H9 (cell line): ENCODE measurements at regions not wholly inside any gene's neighbourhood (a gene's known extent, or its start where the extent isn't known, plus 50 kb on each side); places are given as distances from the start of the nearest gene placed in this dataset.

ENCODE experiments used
- DNase-seq: peaks from one replicate; pipeline ENCODE4 v3.0.0-alpha.2; 2017
- H2AFZ ChIP-seq: one replicate; pipeline ENCODE4 v1.6.1; 2013; ENCODE audit warnings: mild to moderate bottlenecking, low read length, control low read depth, moderate library complexity
- H2AK5ac ChIP-seq: 2 replicates; pipeline ENCODE4 v1.6.1; 2013; ENCODE audit warnings: low read length, control low read depth, mixed read lengths; ENCODE audit not compliant: insufficient read length
- H2BK120ac ChIP-seq: one replicate; pipeline ENCODE4 v1.6.1; 2013; ENCODE audit warnings: low read depth, mild to moderate bottlenecking, low read length, control low read depth, inconsistent platforms; ENCODE audit not compliant: poor library complexity, severe bottlenecking
- H2BK12ac ChIP-seq: 2 replicates; pipeline ENCODE4 v1.6.1; 2013; ENCODE audit warnings: low read length, control low read depth, mixed read lengths, low read depth; ENCODE audit not compliant: insufficient read length
- H2BK15ac ChIP-seq: 2 replicates; pipeline ENCODE4 v1.6.1; 2013; ENCODE audit warnings: low read depth, low read length, control low read depth
- H2BK20ac ChIP-seq: one replicate; pipeline ENCODE4 v1.6.1; 2013; ENCODE audit warnings: low read depth, mild to moderate bottlenecking, low read length, control low read depth, inconsistent platforms; ENCODE audit not compliant: poor library complexity, severe bottlenecking
- H2BK5ac ChIP-seq: 2 replicates; pipeline ENCODE4 v1.6.1; 2013; ENCODE audit warnings: low read length, control low read depth, mixed read lengths; ENCODE audit not compliant: insufficient read length
- H3K14ac ChIP-seq: 2 replicates; pipeline ENCODE4 v1.6.1; 2013; ENCODE audit warnings: low read length, control low read depth; ENCODE audit not compliant: insufficient read depth
- H3K18ac ChIP-seq: 2 replicates; pipeline ENCODE4 v1.6.1; 2013; ENCODE audit warnings: low read depth, mild to moderate bottlenecking, mixed read lengths, low read length, control low read depth; ENCODE audit not compliant: insufficient read length
- H3K23ac ChIP-seq: 2 replicates; pipeline ENCODE4 v1.6.1; 2013; ENCODE audit warnings: low read length, control low read depth, mixed read lengths, low read depth; ENCODE audit not compliant: insufficient read length
- H3K23me2 ChIP-seq: 2 replicates; pipeline ENCODE4 v1.6.1; 2013; ENCODE audit warnings: low read depth, mild to moderate bottlenecking, mixed read lengths, low read length, control low read depth; ENCODE audit not compliant: insufficient read length, poor library complexity, severe bottlenecking
- H3K27ac ChIP-seq: 2 replicates; pipeline ENCODE4 v1.5.1; 2013; ENCODE audit warnings: low read length, control low read depth, mixed read lengths, low read depth; ENCODE audit not compliant: insufficient read length
- H3K27me3 ChIP-seq: 2 replicates; pipeline ENCODE4 v1.6.1; 2013; ENCODE audit warnings: low read length, control low read depth, inconsistent platforms; ENCODE audit not compliant: insufficient read depth
- H3K4ac ChIP-seq: 2 replicates; pipeline ENCODE4 v1.6.1; 2013; ENCODE audit warnings: low read depth, mild to moderate bottlenecking, control low read depth, inconsistent platforms, low read length, moderate library complexity
- H3K4me1 ChIP-seq: 2 replicates; pipeline ENCODE4 v1.6.1; 2013; ENCODE audit warnings: low read length, control low read depth, inconsistent platforms; ENCODE audit not compliant: insufficient read depth
- H3K4me2 ChIP-seq: 2 replicates; pipeline ENCODE4 v1.6.1; 2013; ENCODE audit warnings: low read length, control low read depth, mixed read lengths; ENCODE audit not compliant: insufficient read length, insufficient read depth
- H3K56ac ChIP-seq: 2 replicates; pipeline ENCODE4 v1.6.1; 2013; ENCODE audit warnings: low read depth, mild to moderate bottlenecking, mixed read lengths, low read length, control low read depth; ENCODE audit not compliant: insufficient read length
- H3K79me1 ChIP-seq: 2 replicates; pipeline ENCODE4 v1.6.1; 2013; ENCODE audit warnings: low read depth, mild to moderate bottlenecking, moderate library complexity, low read length, control low read depth, inconsistent platforms; ENCODE audit not compliant: insufficient read depth, poor library complexity, severe bottlenecking
- H3K79me2 ChIP-seq: 2 replicates; pipeline ENCODE4 v1.6.1; 2013; ENCODE audit warnings: low read length, control low read depth, inconsistent platforms; ENCODE audit not compliant: insufficient read depth
- H3K9ac ChIP-seq: 2 replicates; pipeline ENCODE4 v1.6.1; 2013; ENCODE audit warnings: low read length, control low read depth, mixed read lengths; ENCODE audit not compliant: insufficient read length; ENCODE audit errors: extremely low read depth
- H3K9me3 ChIP-seq: one replicate; pipeline ENCODE4 v1.6.1; 2013; ENCODE audit warnings: low read depth, low read length, inconsistent platforms; ENCODE audit not compliant: control insufficient read depth
- H3T11ph ChIP-seq: one replicate; pipeline ENCODE4 v1.6.1; 2013; ENCODE audit warnings: mild to moderate bottlenecking, low read length, control low read depth, inconsistent platforms
- H4K20me1 ChIP-seq: one replicate; pipeline ENCODE4 v1.6.1; 2013; ENCODE audit not compliant: control insufficient read depth, insufficient read length, insufficient read depth
- H4K5ac ChIP-seq: 2 replicates; pipeline ENCODE4 v1.6.1; 2013; ENCODE audit warnings: low read depth, mild to moderate bottlenecking, mixed read lengths, low read length, control low read depth; ENCODE audit not compliant: insufficient read length
- H4K8ac ChIP-seq: replicated peaks from 2 replicates; pipeline ENCODE4 v1.6.1; 2013; ENCODE audit warnings: low read length, control low read depth, mixed read lengths, low read depth; ENCODE audit not compliant: insufficient read length
- H4K91ac ChIP-seq: 2 replicates; pipeline ENCODE4 v1.6.1; 2013; ENCODE audit warnings: low read depth, mild to moderate bottlenecking, moderate library complexity, mixed read lengths, low read length, control low read depth; ENCODE audit not compliant: insufficient read length
- H3K27ac Mint-ChIP-seq, 3 experiments: 2 replicates in 2 of 3; 3 replicates in 1 of 3; pipeline ENCODE4 v1.8.0; 2020 to 2021; ENCODE audit warnings: mixed read lengths in 3 of 3, mild to moderate bottlenecking in 1 of 3, moderate library complexity in 1 of 3
- H3K27me3 Mint-ChIP-seq: 2 replicates; pipeline ENCODE4 v1.8.0; 2021; ENCODE audit warnings: low read depth, mild to moderate bottlenecking, moderate library complexity, mixed read lengths
- H3K36me3 Mint-ChIP-seq, 3 experiments: 2 replicates in 2 of 3; 3 replicates in 1 of 3; pipeline ENCODE4 v1.8.0; 2020 to 2021; ENCODE audit warnings: low read depth in 3 of 3, mixed read lengths in 3 of 3; ENCODE audit not compliant: insufficient read depth in 1 of 3
- H3K4me1 Mint-ChIP-seq, 2 experiments: 2 replicates each; pipeline ENCODE4 v1.8.0; 2020; ENCODE audit warnings: mixed read lengths in 2 of 2
- H3K4me3 Mint-ChIP-seq, 2 experiments: 2 replicates in 1 of 2; 3 replicates in 1 of 2; pipeline ENCODE4 v1.8.0; 2020 to 2021; ENCODE audit warnings: mild to moderate bottlenecking in 2 of 2, mixed read lengths in 2 of 2, moderate library complexity in 1 of 2
- H3K9me3 Mint-ChIP-seq, 2 experiments: 2 replicates in 1 of 2; 3 replicates in 1 of 2; pipeline ENCODE4 v1.8.0; 2020; ENCODE audit warnings: mild to moderate bottlenecking in 2 of 2, mixed read lengths in 2 of 2, moderate library complexity in 1 of 2
- CTCF ChIP-seq: fragments of 200-600 bp; sonication (generic); conservative IDR thresholded peaks from 3 replicates; pipeline ENCODE4 v1.8.0; 2021; ENCODE audit warnings: antibody characterized with exemption, mild to moderate bottlenecking

DNA sequence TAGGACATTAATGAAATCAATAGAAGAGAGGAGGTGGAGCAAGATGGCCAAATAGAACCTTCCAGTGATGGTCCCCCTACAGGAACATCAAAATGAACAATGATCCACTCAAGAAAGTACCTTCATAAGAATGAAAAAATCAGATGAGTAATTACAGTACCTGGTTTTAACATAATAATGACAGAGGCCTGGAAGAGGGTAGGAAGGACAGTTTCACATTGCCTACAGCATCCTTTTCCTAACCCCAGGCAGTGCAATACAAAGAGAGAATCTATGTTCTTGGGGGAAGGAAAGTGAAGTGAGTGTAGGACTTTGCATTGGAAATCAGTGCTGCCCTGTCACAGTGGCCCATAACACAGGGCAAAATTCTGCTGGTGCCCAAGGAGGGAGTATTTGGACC is 81.2 kb upstream of the SPTLC1 start:
- Histone ChIP-seq H3K27me3 (no peaks in the 10 kb centered on the region), H3K56ac (no peak overlapping the region), H3K27ac (no peak overlapping the region), H3K9me3 (no peaks in the 10 kb centered on the region), H3K9ac (no peak overlapping the region), H2BK20ac (no peak overlapping the region), H4K20me1 (no peaks in the 10 kb centered on the region), H3T11ph (no peak overlapping the region), H3K4me2 (no peak overlapping the region), H2BK12ac (no peak overlapping the region), H2AK5ac (no peak overlapping the region), H3K4me1 (no peaks in the 10 kb centered on the region), H3K18ac (no peak overlapping the region), H3K23ac (no peak overlapping the region), H4K5ac (no peak overlapping the region), H3K14ac (no peak overlapping the region), H3K23me2 (no peaks in the 10 kb centered on the region), H4K8ac (no peak overlapping the region), H2AFZ (no peak overlapping the region), H2BK5ac (no peak overlapping the region), H3K79me1 (no peaks in the 10 kb centered on the region), H2BK120ac (no peak overlapping the region), H4K91ac (no peak overlapping the region), H3K4ac (no peak overlapping the region), H3K79me2 (no peaks in the 10 kb centered on the region), H2BK15ac (no peak overlapping the region)
- Mint-ChIP-seq H3K27ac (no peak overlapping the region), H3K4me1 (peaks cover 2% of the 10 kb centered on the region in 2 experiments; a peak in 1 of 4 replicates), H3K4me3 (no peak overlapping the region), H3K27me3 (no peaks in the 10 kb centered on the region; the same call in 1 of the 2 replicates), H3K9me3 (peaks cover 2 to 7% of the 10 kb centered on the region in 2 experiments; a peak in 4 of 5 replicates), H3K36me3 (no peaks in the 10 kb centered on the region)
- no peak for TF ChIP-seq CTCF
- no peak for DNase-seq
